Activated naive CD8-positive, alpha-beta T cell treated with anti-CD3 and anti-CD28 coated beads, Interleukin-2, amount 50 U/mL, for 24 hours (primary cell): ENCODE measurements at regions not wholly inside any gene's neighbourhood (a gene's known extent, or its start where the extent isn't known, plus 50 kb on each side); places are given as distances from the start of the nearest gene placed in this dataset.
"Not testable (repeated sequence)": the region's sequence is repeated elsewhere in the genome, so short reads cannot be mapped to it uniquely, and the experiment has no call there.

Source experiments
- ATAC-seq: fragments of 150-1000 bp; cut with Tn5 transposase; one replicate; pipeline ENCODE4 v1.10.0; 2021
- DNase-seq: peaks from one replicate; pipeline ENCODE4 v3.0.0; 2021
- H3K27ac Mint-ChIP-seq: one replicate; pipeline ENCODE4 v1.8.0; 2021; ENCODE audit warnings: mild to moderate bottlenecking, mixed read lengths
- H3K27me3 Mint-ChIP-seq: one replicate; pipeline ENCODE4 v1.8.0; 2021; ENCODE audit warnings: mixed read lengths
- H3K36me3 Mint-ChIP-seq: one replicate; pipeline ENCODE4 v1.8.0; 2021; ENCODE audit warnings: low read depth, mixed read lengths
- H3K4me1 Mint-ChIP-seq: one replicate; pipeline ENCODE4 v1.8.0; 2021; ENCODE audit warnings: mixed read lengths
- H3K4me3 Mint-ChIP-seq: one replicate; pipeline ENCODE4 v1.8.0; 2021; ENCODE audit warnings: mild to moderate bottlenecking, moderate library complexity, mixed read lengths
- H3K9me3 Mint-ChIP-seq: one replicate; pipeline ENCODE4 v1.8.0; 2021; ENCODE audit warnings: mixed read lengths

DNA sequence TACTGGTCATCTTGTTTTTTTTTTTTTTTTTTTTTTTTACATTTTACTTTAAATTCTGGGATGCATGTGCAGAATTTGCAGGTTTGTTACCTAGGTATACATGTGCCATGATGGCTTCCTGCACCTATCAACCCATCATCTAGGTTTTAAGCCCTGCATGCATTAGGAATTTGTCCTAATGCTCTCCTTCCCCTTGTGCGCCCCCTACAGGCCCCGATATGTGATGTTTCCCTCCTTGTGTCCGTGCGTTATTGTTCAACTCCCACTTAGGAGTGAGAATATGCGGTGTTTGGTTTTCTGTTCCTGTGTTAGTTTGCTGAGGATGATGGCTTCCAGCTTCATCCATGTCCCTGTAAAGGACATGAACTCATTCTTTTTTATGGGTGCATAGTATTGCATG lies 249.6 kb upstream of the SLC16A7 start:
- peaks cover 13% of the 10 kb centered on the region for H3K9me3 Mint-ChIP-seq
- not testable (repeated sequence) for ATAC-seq, H3K27me3 Mint-ChIP-seq, H3K4me1 Mint-ChIP-seq, H3K36me3 Mint-ChIP-seq, H3K4me3 Mint-ChIP-seq, DNase-seq, H3K27ac Mint-ChIP-seq

GRCh38 chr12:59345406-59345805 lies 250.4 kb upstream of the SLC16A7 start:
- no peak for ATAC-seq
- no peaks in the 10 kb centered on the region for H3K4me1 Mint-ChIP-seq
- peaks cover 21% of the 10 kb centered on the region for H3K9me3 Mint-ChIP-seq

GRCh38 chr12:59344224-59344623 lies 251.6 kb upstream of the SLC16A7 start:
- no peak overlapping the region for H3K27ac Mint-ChIP-seq
- DNase-seq (no peak), ATAC-seq (no peak)
- no peaks in the 10 kb centered on the region for H3K4me1 Mint-ChIP-seq
- H3K27me3 Mint-ChIP-seq, result no peaks in the 10 kb centered on the region
- peaks cover 25% of the 10 kb centered on the region for H3K9me3 Mint-ChIP-seq
- H3K4me3 Mint-ChIP-seq, result no peak overlapping the region
- H3K36me3 Mint-ChIP-seq, result no peaks in the 10 kb centered on the region

More at GRCh38 chr12:59345406-59345805, 250.4 kb upstream of the SLC16A7 start:
- H3K27ac Mint-ChIP-seq, result no peak overlapping the region
- H3K36me3 Mint-ChIP-seq, result no peaks in the 10 kb centered on the region
- no peak overlapping the region for H3K4me3 Mint-ChIP-seq
- H3K27me3 Mint-ChIP-seq, result no peaks in the 10 kb centered on the region
- DNase-seq, result no peak

DNA sequence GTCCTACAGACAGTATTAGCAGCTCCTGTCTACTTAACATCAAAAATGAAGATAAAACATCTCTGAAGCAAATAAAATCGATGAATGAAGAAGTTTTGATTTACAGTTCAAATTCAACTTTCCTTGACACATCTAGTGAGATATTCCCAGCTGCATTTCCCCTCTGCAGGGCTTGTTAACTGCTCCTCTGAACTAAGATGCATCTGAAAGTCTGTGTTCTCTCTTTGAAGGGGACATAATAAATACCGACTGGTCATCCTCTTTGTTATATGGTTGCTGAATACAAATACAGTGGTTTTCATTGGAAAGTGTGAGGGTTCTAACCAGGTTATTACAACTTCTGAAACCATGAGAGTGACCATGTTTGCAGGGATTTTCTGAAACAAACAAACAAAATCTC lies 266.4 kb upstream of the SLC16A7 start:
- H3K9me3 Mint-ChIP-seq, result no peaks in the 10 kb centered on the region

GRCh38 chr12:59328395-59329075 lies 267.3 kb upstream of the SLC16A7 start:
- H3K36me3 Mint-ChIP-seq, H3K4me1 Mint-ChIP-seq, DNase-seq, ATAC-seq, H3K4me3 Mint-ChIP-seq, H3K9me3 Mint-ChIP-seq, H3K27me3 Mint-ChIP-seq, H3K27ac Mint-ChIP-seq: not testable (repeated sequence)

More for the DNA sequence above, 266.4 kb upstream of the SLC16A7 start:
- ATAC-seq (no peak), DNase-seq (no peak)
- Mint-ChIP-seq H3K4me3 (no peak overlapping the region), H3K27ac (no peak overlapping the region), H3K4me1 (no peaks in the 10 kb centered on the region), H3K36me3 (no peaks in the 10 kb centered on the region), H3K27me3 (no peaks in the 10 kb centered on the region)

- not testable (repeated sequence) for H3K4me1 Mint-ChIP-seq, H3K4me3 Mint-ChIP-seq, H3K9me3 Mint-ChIP-seq, H3K36me3 Mint-ChIP-seq, DNase-seq, H3K27ac Mint-ChIP-seq, ATAC-seq, H3K27me3 Mint-ChIP-seq
These were observed 269.4 kb upstream of the SLC16A7 start for GRCh38 chr12:59326457-59326856.

- Mint-ChIP-seq H3K36me3 (no peaks in the 10 kb centered on the region), H3K27me3 (no peaks in the 10 kb centered on the region), H3K27ac (no peak overlapping the region), H3K4me1 (no peaks in the 10 kb centered on the region), H3K9me3 (peaks cover 2% of the 10 kb centered on the region), H3K4me3 (no peak overlapping the region)
- ATAC-seq (no peak), DNase-seq (no peak)
These were observed 273.4 kb upstream of the SLC16A7 start for GRCh38 chr12:59322473-59322872.

DNA sequence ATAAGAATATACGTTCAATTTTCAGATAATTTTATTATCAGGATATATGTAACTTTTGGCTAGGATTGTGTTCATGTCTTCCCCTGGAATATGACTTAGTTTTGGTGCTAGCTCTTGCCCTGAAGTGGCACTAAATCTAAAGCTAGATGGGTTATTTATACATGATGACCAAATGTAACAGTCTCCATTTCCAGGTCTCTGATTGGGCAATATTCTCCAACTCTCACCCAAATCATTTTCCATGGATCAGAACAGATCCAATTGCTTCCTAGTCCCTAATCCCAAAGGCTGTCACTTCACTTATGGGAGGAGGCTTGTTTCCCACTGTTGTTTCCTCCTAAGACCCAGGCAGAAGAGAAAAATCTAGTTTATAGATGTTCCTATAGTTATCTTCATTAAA lies 274.6 kb upstream of the SLC16A7 start:
- no peaks in the 10 kb centered on the region for H3K27me3 Mint-ChIP-seq
- no peak for ATAC-seq

GRCh38 chr12:59320112-59320511 lies 275.7 kb upstream of the SLC16A7 start:
- Mint-ChIP-seq H3K27ac (no peak overlapping the region), H3K4me1 (no peaks in the 10 kb centered on the region), H3K4me3 (no peak overlapping the region), H3K36me3 (no peaks in the 10 kb centered on the region), H3K9me3 (peaks cover 5% of the 10 kb centered on the region), H3K27me3 (no peaks in the 10 kb centered on the region)
- DNase-seq (no peak), ATAC-seq (no peak)

More for the DNA sequence above, 274.6 kb upstream of the SLC16A7 start:
- H3K4me1 Mint-ChIP-seq, result no peaks in the 10 kb centered on the region
- H3K27ac Mint-ChIP-seq, result no peak overlapping the region
- H3K4me3 Mint-ChIP-seq, result no peak overlapping the region
- peaks cover 5% of the 10 kb centered on the region for H3K9me3 Mint-ChIP-seq
- DNase-seq, result no peak
- no peaks in the 10 kb centered on the region for H3K36me3 Mint-ChIP-seq

GRCh38 chr12:59318940-59319339 lies 276.9 kb upstream of the SLC16A7 start:
- Mint-ChIP-seq H3K27me3 (no peaks in the 10 kb centered on the region), H3K4me3 (no peak overlapping the region)
- ATAC-seq, result no peak

DNA sequence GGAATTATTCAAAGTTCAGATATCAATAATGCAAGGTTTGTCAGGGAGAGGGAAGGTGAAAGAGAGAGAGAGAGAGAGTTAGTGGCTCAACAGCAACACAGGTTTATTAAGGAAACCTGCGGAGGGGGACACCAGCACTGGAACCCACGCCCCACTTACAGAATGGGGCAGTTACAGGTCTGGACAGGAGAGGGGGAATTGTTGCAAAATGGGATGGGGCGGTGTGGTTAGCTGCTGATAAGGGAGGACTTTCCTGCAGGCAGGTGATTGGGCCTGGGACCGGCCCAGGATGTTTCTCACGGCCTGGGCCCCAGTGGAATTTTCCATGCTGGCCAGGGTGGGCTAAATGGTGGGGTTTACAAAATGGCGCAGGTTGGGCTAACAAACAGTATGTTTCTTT lies 278.2 kb upstream of the SLC16A7 start:
- no peak for ATAC-seq
- Mint-ChIP-seq H3K36me3 (no peaks in the 10 kb centered on the region), H3K4me3 (no peak overlapping the region), H3K4me1 (no peaks in the 10 kb centered on the region), H3K9me3 (peaks cover 5% of the 10 kb centered on the region), H3K27me3 (no peaks in the 10 kb centered on the region), H3K27ac (no peak overlapping the region)
- DNase-seq, result no peak

More at GRCh38 chr12:59318940-59319339, 276.9 kb upstream of the SLC16A7 start:
- Mint-ChIP-seq H3K27ac (no peak overlapping the region), H3K4me1 (no peaks in the 10 kb centered on the region), H3K9me3 (peaks cover 5% of the 10 kb centered on the region), H3K36me3 (no peaks in the 10 kb centered on the region)
- DNase-seq, result no peak

DNA sequence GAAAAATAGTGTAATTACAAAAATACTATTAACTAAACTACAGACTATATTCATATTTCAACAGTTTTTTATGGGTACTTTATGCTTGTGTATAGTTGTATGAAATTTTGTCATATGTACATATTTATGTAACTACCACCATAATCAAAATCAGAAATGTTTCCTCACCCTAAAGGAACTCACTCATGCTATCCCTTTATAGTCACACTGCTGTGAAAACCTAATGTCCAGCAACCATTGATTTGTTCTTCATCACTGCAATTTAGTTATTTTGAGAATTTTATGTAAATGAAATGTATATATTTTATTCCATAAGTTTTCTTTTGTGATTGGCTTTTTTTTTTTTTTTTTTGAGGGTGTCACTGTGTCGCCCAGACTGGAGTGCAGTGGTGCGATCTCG lies 278.9 kb upstream of the SLC16A7 start:
- H3K36me3 Mint-ChIP-seq, result no peaks in the 10 kb centered on the region
- peaks cover 5% of the 10 kb centered on the region for H3K9me3 Mint-ChIP-seq
- no peak overlapping the region for H3K4me3 Mint-ChIP-seq
- no peak overlapping the region for H3K27ac Mint-ChIP-seq
- ATAC-seq, result no peak
- DNase-seq, result no peak
- H3K4me1 Mint-ChIP-seq, result no peaks in the 10 kb centered on the region
- no peaks in the 10 kb centered on the region for H3K27me3 Mint-ChIP-seq

DNA sequence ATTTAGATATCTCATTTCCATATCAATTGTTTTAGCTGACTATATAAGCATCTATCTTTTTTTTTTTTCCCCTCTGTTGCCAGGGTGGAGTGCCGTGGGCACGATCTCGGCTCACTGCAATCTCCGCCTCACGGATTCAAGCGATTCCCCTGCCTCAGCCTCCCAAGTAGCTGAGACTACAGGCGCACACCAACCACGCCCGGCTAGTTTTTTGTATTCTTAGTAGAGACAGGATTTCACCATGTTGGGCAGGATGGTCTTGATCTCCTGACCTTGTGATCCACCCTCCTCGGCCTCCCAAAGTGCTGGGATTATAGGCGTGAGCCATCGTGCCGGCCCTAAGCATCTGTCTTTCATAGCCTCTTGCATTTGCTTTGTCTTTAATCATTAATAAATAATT lies 279.5 kb upstream of the SLC16A7 start:
- not testable (repeated sequence) for H3K4me3 Mint-ChIP-seq, H3K4me1 Mint-ChIP-seq, H3K36me3 Mint-ChIP-seq, H3K9me3 Mint-ChIP-seq, DNase-seq, ATAC-seq, H3K27me3 Mint-ChIP-seq, H3K27ac Mint-ChIP-seq

DNA sequence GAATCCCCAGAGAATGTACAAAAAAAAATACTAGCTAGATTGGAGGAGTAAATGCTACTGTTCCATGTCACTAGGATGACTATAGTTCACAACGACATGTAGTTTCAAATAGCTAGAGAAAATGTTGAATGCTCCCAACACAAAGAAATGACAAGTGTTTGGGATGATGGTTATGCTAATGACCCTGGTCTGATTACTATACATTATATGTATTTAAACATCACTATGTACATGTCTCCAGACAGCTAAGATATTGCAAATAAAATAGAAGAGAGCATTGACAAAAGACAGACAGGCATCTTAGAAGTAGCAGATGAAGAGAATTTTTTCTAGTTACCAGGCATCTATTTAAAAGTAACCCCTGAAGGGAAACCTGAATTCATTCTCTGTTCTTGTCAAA lies 281.6 kb upstream of the SLC16A7 start:
- Mint-ChIP-seq H3K4me3 (no peak overlapping the region), H3K36me3 (no peaks in the 10 kb centered on the region), H3K27ac (no peak overlapping the region), H3K9me3 (peaks cover 18% of the 10 kb centered on the region), H3K4me1 (no peaks in the 10 kb centered on the region), H3K27me3 (no peaks in the 10 kb centered on the region)
- ATAC-seq, result no peak
- DNase-seq, result no peak

DNA sequence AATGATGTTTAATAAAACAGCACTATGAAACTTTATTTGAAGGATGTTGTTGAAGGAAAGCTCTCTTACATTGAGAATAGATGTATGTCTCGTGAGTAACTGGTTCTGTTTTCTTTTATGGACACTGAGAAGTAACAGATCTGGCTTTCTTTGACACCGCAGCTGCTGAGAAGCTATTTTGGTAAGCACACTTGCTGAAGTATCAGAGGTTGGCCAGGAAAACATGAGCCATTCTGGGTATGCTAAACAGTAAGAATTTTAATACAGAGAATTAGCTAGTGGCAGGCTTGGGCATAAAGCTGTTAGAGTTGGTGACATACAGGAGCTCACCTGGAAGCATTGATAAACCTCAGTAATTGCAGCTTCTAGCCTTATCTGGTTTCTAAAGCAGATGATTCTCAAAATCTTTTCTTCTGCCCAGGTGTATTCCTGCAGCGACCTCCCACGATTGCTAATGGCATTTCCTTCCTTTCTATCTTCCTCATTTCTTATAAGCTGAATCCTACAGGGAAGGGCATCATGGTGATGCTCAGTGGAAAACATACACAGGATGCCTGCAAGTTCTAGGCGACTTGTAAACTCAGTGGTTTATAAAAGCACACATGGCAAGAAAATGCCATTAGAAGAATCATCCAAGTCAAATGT lies 291.6 kb upstream of the SLC16A7 start:
- H3K36me3 Mint-ChIP-seq, result no peaks in the 10 kb centered on the region
- peaks cover 10% of the 10 kb centered on the region for H3K9me3 Mint-ChIP-seq
- no peak overlapping the region for H3K4me3 Mint-ChIP-seq
- no peaks in the 10 kb centered on the region for H3K27me3 Mint-ChIP-seq
- no peaks in the 10 kb centered on the region for H3K4me1 Mint-ChIP-seq
- H3K27ac Mint-ChIP-seq, result no peak overlapping the region
- ATAC-seq (no peak), DNase-seq (no peak)
